Bronchial epithelial cell (primary cell): ENCODE measurements at regions not wholly inside any gene's neighbourhood (a gene's known extent, or its start where the extent isn't known, plus 50 kb on each side); places are given as distances from the start of the nearest gene placed in this dataset.
"Not testable (repeated sequence)": the region's sequence is repeated elsewhere in the genome, so short reads cannot be mapped to it uniquely, and the experiment has no call there.

Source experiments
- DNase-seq: peaks from one replicate; pipeline ENCODE4 v3.0.0-alpha.2; 2010; ENCODE audit warnings: low read depth
- FAIRE-seq: peaks from 2 replicates; lab custom pipeline; 2011; peaks lifted over from hg19 to GRCh38; lab: Jason Lieb, UNC
- H3K27me3 ChIP-seq: 2 replicates; pipeline ENCODE4 v1.5.1; 2011; ENCODE audit warnings: low read length; ENCODE audit not compliant: control insufficient read depth, insufficient read depth
- H3K36me3 ChIP-seq: 2 replicates; pipeline ENCODE4 v1.5.1; 2011; ENCODE audit warnings: low read length; ENCODE audit not compliant: control insufficient read depth, insufficient read depth
- H3K4me3 ChIP-seq: 2 replicates; pipeline ENCODE4 v1.5.1; 2011; ENCODE audit warnings: mild to moderate bottlenecking, low read depth, low read length, control low read depth
- TF ChIP-seq, protein P1 (sequence below): IDR thresholded peaks from 2 replicates; pipeline ENCODE4 v1.5.1; 2011; ENCODE audit warnings: mild to moderate bottlenecking, moderate library complexity, low read length, control low read depth, inconsistent platforms; ENCODE audit not compliant: insufficient read depth, severe bottlenecking

- H3K36me3 ChIP-seq: no peaks in the 10 kb centered on the region
- DNase-seq (no peak), FAIRE-seq (no peak)
- H3K27me3 ChIP-seq: no peaks in the 10 kb centered on the region
- no peak overlapping the region for H3K4me3 ChIP-seq
- TF ChIP-seq, protein P1, sequence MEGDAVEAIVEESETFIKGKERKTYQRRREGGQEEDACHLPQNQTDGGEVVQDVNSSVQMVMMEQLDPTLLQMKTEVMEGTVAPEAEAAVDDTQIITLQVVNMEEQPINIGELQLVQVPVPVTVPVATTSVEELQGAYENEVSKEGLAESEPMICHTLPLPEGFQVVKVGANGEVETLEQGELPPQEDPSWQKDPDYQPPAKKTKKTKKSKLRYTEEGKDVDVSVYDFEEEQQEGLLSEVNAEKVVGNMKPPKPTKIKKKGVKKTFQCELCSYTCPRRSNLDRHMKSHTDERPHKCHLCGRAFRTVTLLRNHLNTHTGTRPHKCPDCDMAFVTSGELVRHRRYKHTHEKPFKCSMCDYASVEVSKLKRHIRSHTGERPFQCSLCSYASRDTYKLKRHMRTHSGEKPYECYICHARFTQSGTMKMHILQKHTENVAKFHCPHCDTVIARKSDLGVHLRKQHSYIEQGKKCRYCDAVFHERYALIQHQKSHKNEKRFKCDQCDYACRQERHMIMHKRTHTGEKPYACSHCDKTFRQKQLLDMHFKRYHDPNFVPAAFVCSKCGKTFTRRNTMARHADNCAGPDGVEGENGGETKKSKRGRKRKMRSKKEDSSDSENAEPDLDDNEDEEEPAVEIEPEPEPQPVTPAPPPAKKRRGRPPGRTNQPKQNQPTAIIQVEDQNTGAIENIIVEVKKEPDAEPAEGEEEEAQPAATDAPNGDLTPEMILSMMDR: no peak
Measured at GRCh38 chr3:11909726-11910125, 63.0 kb upstream of the TAMM41 start.

GRCh38 chr3:11910216-11910930 lies 63.7 kb upstream of the TAMM41 start:
- FAIRE-seq, H3K36me3 ChIP-seq, H3K4me3 ChIP-seq, H3K27me3 ChIP-seq, DNase-seq: not testable (repeated sequence)

- Histone ChIP-seq H3K4me3 (no peak overlapping the region), H3K36me3 (no peaks in the 10 kb centered on the region), H3K27me3 (peaks cover 3% of the 10 kb centered on the region)
- FAIRE-seq (no peak), DNase-seq (no peak)
- TF ChIP-seq, protein P1: no peak
Measured at GRCh38 chr3:11910971-11911531, 64.4 kb upstream of the TAMM41 start.

GRCh38 chr3:11911887-11912286 lies 65.2 kb upstream of the TAMM41 start:
- not testable (repeated sequence) for H3K27me3 ChIP-seq, H3K36me3 ChIP-seq, DNase-seq, FAIRE-seq, H3K4me3 ChIP-seq

DNA sequence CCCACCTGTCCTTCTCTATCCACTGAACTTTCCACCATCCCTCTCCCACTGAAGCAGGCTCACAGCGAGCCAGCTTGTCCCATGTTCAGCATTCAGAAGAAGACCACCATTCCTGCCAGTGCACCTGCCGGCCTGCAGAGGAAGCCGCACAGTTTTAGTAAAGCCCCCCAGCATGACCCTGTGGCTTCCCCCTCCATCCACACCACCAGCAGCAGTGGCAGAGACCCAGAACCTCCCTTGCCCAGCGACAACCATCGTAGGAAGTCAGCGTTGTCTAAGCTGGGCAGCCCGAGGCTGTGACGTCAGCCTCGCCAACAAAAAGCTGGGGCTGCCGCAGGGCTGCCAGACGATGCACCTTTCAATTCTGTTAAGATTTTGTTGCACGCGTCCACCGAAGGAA lies 66.6 kb upstream of the TAMM41 start:
- FAIRE-seq (no peak), DNase-seq (no peak)
- TF ChIP-seq, protein P1: no peak
- Histone ChIP-seq H3K4me3 (no peak overlapping the region), H3K27me3 (peaks cover 9% of the 10 kb centered on the region), H3K36me3 (no peaks in the 10 kb centered on the region)

DNA sequence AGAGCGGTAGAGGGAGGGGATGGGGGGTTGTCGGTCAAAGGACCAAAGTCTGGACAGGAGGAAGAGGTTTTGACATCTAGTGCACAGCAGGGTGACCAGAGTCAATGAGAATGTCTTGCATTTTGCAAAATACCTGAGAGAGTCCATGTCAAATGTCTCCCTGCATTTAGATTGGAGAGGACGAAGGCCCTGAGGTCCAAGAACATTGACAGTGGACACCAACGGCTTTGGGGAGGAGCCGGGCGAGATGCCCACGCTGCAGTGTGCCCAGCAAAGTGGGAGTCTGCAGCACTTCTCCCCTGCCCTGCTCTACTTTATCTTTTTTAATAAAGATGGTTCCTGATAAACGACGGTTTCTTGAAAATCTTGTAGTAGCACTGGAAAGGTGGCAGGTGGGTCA lies 67.4 kb upstream of the TAMM41 start:
- TF ChIP-seq, protein P1: no peak
- no peak for DNase-seq
- Histone ChIP-seq H3K36me3 (no peaks in the 10 kb centered on the region), H3K4me3 (no peak overlapping the region), H3K27me3 (peaks cover 9% of the 10 kb centered on the region)
- FAIRE-seq: no peak

DNA sequence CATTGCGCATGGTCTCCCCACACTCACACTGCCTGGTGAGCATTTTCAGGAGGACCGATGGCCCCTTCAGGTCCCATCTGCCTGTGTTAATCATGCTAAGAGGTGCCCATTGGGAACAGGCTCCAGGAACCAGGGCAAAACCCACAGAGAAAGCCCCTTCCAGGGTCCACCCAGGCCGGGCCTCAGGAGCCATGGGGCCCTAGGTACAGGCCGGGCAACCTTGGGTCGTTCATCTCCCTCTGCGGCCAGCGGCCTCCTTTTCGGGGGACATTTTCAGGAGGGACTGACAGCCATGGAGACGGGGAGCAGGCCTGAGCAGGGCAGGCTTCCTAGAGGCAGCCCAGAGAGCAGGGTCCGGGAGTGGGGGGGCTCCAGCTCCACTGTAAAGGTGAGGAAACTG lies 68.0 kb upstream of the TAMM41 start:
- TF ChIP-seq, protein P1: no peak
- Histone ChIP-seq H3K27me3 (peaks cover 9% of the 10 kb centered on the region), H3K4me3 (no peak overlapping the region), H3K36me3 (no peaks in the 10 kb centered on the region)
- FAIRE-seq (no peak), DNase-seq (no peak)
